Osteocyte (in vitro differentiated cells): ENCODE measurements at regions not wholly inside any gene's neighbourhood (a gene's known extent, or its start where the extent isn't known, plus 50 kb on each side); places are given as distances from the start of the nearest gene placed in this dataset.
"Not testable (repeated sequence)": the region's sequence is repeated elsewhere in the genome, so short reads cannot be mapped to it uniquely, and the experiment has no call there.

Experiments used
- DNase-seq: peaks from one replicate; pipeline ENCODE4 v3.0.0; 2021; ENCODE audit warnings: mixed read lengths; ENCODE audit not compliant: unreplicated experiment; ENCODE audit errors: extremely low spot score
- H3K27ac Mint-ChIP-seq: one replicate; pipeline ENCODE4 v1.8.0; 2021; ENCODE audit warnings: mild to moderate bottlenecking, mixed read lengths; ENCODE audit not compliant: unreplicated experiment
- H3K27me3 Mint-ChIP-seq: one replicate; pipeline ENCODE4 v1.8.0; 2021; ENCODE audit warnings: mixed read lengths; ENCODE audit not compliant: unreplicated experiment
- H3K36me3 Mint-ChIP-seq: one replicate; pipeline ENCODE4 v1.8.0; 2021; ENCODE audit warnings: mixed read lengths; ENCODE audit not compliant: unreplicated experiment
- H3K4me1 Mint-ChIP-seq: one replicate; pipeline ENCODE4 v1.8.0; 2021; ENCODE audit warnings: mixed read lengths; ENCODE audit not compliant: unreplicated experiment
- H3K4me3 Mint-ChIP-seq: one replicate; pipeline ENCODE4 v1.8.0; 2021; ENCODE audit warnings: mild to moderate bottlenecking, moderate library complexity, mixed read lengths; ENCODE audit not compliant: unreplicated experiment
- H3K9me3 Mint-ChIP-seq: one replicate; pipeline ENCODE4 v1.8.0; 2021; ENCODE audit warnings: mixed read lengths; ENCODE audit not compliant: unreplicated experiment

- H3K36me3 Mint-ChIP-seq, DNase-seq, H3K27ac Mint-ChIP-seq, H3K9me3 Mint-ChIP-seq, H3K27me3 Mint-ChIP-seq, H3K4me1 Mint-ChIP-seq, H3K4me3 Mint-ChIP-seq: not testable (repeated sequence)
Observed at GRCh38 chr1:206317878-206318514, 114.7 kb downstream of the SRGAP2 start.

DNA sequence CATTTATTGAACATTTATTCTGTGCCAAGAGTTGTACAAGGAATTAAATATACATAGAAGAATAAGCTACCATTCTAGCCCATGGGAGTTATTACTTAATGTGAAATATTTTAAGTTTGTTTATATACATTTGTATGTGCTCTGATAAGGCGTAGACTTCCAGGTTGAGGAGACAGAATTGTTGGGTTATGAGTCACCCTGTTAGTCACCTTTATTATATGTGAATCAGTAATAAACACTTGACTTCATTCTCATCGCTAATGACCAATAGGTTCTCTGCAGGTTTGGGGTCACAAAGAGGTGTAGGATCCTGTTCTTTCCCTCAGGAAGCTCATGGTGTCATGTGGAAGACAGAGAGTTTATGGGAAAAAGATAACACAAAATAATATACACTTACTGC is 116.9 kb downstream of the SRGAP2 start:
- H3K27ac Mint-ChIP-seq, DNase-seq, H3K27me3 Mint-ChIP-seq, H3K4me1 Mint-ChIP-seq, H3K4me3 Mint-ChIP-seq, H3K9me3 Mint-ChIP-seq, H3K36me3 Mint-ChIP-seq: not testable (repeated sequence)

DNA sequence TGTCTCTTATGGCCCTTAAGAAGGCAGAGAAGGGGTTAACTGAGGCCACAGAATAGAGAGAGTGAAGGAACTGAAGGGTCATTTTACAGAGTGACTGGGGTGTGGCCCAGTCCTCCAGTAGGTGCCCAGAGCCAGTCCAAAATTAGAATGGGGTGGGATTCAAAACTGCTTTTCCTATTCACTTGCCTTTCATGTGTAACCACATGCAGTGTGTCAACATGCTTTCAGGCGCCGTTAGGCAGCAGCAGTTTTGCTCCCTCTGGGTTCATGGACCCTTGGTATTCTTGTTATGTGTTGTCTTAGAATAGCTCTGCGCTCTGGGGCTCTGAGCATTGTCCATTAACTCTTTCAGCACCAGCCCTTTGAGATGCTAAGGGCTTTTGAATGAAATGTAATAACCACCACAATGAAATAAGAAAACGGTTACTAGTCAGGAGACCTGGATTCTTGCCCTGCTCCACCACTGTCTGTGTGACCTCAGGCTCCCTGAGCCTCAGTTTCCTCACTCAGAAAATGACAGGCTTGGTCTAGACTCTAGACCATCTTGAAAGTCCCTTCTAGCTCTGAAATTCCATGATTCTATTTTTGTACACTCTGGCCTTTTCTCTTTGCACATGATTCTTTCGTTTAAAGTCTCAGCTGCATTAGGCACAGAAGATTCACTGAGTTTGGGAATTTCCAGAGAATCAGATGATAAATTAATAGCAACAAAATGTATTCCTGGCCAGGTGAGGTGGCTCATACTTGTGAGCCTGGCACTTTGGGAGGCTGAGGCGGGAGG is 123.0 kb downstream of the SRGAP2 start:
- H3K4me1 Mint-ChIP-seq, H3K27me3 Mint-ChIP-seq, H3K9me3 Mint-ChIP-seq, DNase-seq, H3K27ac Mint-ChIP-seq, H3K36me3 Mint-ChIP-seq, H3K4me3 Mint-ChIP-seq: not testable (repeated sequence)

- H3K4me3 Mint-ChIP-seq, H3K9me3 Mint-ChIP-seq, DNase-seq, H3K27me3 Mint-ChIP-seq, H3K27ac Mint-ChIP-seq, H3K4me1 Mint-ChIP-seq, H3K36me3 Mint-ChIP-seq: not testable (repeated sequence)
Observed at GRCh38 chr1:206331597-206331996, 128.3 kb downstream of the SRGAP2 start.

GRCh38 chr1:206333316-206333715 is 130.0 kb downstream of the SRGAP2 start:
- DNase-seq, H3K9me3 Mint-ChIP-seq, H3K4me3 Mint-ChIP-seq, H3K27ac Mint-ChIP-seq, H3K4me1 Mint-ChIP-seq, H3K36me3 Mint-ChIP-seq, H3K27me3 Mint-ChIP-seq: not testable (repeated sequence)

- not testable (repeated sequence) for H3K36me3 Mint-ChIP-seq, H3K27ac Mint-ChIP-seq, H3K27me3 Mint-ChIP-seq, H3K4me3 Mint-ChIP-seq, H3K9me3 Mint-ChIP-seq, H3K4me1 Mint-ChIP-seq, DNase-seq
Observed at GRCh38 chr1:206333897-206334296, 130.6 kb downstream of the SRGAP2 start.

GRCh38 chr1:206334481-206334880 is 131.1 kb downstream of the SRGAP2 start:
- H3K36me3 Mint-ChIP-seq, H3K27ac Mint-ChIP-seq, H3K4me1 Mint-ChIP-seq, DNase-seq, H3K4me3 Mint-ChIP-seq, H3K9me3 Mint-ChIP-seq, H3K27me3 Mint-ChIP-seq: not testable (repeated sequence)

DNA sequence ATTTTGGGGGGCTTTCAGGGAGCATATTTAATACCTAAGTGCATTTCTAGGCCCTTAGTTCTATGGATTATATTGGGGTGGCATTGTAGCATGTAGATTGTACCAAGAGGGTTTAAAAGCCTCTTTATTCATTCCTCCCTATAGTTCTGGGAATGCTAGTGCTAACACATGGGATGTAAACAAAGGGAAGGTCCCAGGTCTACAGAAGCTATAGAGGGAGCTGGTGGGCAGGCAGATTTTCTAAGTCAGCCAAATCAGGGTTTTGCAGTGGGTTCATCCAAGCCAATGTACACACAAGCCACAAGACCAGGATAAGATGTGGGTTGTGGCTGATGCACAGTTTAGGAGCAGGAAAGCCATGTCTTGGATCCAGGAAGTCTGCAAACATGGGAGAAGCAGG is 131.8 kb downstream of the SRGAP2 start:
- H3K36me3 Mint-ChIP-seq, H3K9me3 Mint-ChIP-seq, DNase-seq, H3K27ac Mint-ChIP-seq, H3K27me3 Mint-ChIP-seq, H3K4me1 Mint-ChIP-seq, H3K4me3 Mint-ChIP-seq: not testable (repeated sequence)

DNA sequence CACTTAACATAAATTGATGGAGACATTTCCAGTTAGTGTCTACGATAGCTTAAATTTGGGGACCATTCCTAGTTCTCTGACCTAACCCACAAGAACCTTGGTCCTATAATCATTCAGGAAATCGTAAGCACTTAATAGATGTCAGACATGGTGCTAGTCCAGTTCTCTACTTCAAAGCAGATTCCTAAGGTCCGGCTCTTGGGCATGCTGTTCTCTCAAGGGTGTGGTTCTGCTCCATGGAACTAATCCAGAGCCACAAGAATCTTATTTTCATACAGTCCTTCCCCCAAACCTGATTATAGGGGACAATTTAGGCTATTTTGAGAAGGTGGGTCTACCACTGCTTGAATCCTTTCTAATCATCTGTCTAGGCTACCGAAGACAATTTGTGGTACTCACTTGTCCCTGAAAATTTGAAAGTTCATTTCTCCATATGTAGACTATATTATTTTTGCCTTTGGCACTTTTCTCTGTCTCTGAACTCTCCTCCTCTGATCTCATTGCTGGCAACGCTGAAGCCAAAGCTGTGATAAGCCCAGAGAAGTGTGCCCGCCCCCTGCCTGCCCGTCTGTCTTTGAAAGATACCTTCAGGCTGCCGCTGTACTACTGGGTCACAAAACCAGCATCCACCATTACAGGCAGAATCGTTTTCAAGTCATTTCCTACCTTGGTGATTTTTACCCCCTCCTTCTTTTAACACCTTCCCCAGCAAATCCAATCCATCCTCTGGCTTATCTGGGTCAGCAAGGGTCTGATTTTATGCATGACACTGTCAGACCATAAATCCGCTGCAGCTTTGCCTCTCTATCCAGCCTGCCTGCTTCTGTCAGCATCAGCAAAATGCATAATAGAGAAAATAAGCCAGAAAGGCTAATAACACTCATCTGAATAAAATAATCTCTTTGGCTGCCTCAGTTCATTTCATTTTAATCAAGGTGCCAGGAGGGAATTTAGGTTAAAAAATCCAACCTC is 132.8 kb downstream of the SRGAP2 start:
- H3K27ac Mint-ChIP-seq, DNase-seq, H3K36me3 Mint-ChIP-seq, H3K4me1 Mint-ChIP-seq, H3K27me3 Mint-ChIP-seq, H3K4me3 Mint-ChIP-seq, H3K9me3 Mint-ChIP-seq: not testable (repeated sequence)

DNA sequence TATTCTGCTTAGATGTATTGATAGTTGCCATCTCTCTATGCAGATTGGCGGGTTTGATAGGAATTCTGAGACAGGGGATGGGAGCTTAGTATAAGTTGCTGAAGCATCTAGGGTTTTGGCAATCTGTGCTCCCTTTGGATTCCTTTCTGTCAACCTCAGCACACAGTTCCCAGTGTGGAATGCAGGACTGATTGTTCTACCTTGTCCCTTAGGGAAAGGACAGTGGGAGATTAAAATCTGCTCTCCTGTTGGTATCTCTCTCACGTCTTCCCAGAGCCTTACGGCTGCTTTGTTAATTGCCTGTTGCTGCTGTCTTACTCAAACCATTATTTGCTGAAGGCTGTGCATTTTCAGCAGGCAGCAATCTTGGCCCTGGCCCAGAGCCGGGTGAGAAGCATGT is 133.3 kb upstream of the IKBKE start:
- not testable (repeated sequence) for H3K27me3 Mint-ChIP-seq, H3K4me3 Mint-ChIP-seq, DNase-seq, H3K4me1 Mint-ChIP-seq, H3K27ac Mint-ChIP-seq, H3K9me3 Mint-ChIP-seq, H3K36me3 Mint-ChIP-seq

DNA sequence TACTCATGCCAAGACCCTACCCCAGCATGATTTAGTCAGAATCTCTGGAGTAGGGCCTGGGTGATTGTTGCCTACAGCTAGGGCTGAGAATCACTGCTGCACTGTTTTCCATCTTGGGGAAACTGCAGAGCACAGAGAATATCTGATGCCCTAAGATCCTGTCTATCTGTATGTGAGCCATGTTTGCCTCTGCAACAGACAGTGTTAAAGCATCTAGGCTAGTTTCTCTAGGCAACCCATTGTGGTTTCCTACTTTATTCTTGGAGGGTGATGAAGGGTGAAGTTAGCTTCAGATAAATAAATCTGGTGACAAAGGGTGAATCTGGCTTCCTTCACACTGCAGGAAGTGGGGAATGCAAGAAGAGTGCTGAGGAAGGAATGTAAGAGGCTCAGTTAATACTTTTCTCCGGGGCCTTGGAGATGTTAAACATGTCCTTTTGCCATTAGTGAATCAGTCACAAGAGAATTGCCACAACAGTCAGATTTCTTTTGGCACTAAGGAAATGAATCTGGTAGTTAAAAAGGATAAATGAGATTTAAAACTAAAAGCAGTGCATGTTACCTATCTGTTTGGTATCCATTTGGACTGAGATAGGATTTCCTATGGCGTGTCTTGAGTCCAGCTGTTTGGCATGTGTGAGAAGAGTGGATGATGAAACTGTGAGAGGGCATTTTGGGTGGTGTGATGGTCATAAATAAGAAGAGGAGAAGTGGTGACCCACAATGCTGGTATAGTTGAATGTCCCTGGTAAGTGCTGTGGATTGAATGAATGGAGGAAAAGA is 119.6 kb upstream of the IKBKE start:
- H3K27me3 Mint-ChIP-seq, H3K27ac Mint-ChIP-seq, H3K36me3 Mint-ChIP-seq, H3K4me3 Mint-ChIP-seq, DNase-seq, H3K4me1 Mint-ChIP-seq, H3K9me3 Mint-ChIP-seq: not testable (repeated sequence)
